ENCODE measurements at regions not wholly inside any gene's neighbourhood (a gene's known extent, or its start where the extent isn't known, plus 50 kb on each side); places are given as distances from the start of the nearest gene placed in this dataset.

DNA sequence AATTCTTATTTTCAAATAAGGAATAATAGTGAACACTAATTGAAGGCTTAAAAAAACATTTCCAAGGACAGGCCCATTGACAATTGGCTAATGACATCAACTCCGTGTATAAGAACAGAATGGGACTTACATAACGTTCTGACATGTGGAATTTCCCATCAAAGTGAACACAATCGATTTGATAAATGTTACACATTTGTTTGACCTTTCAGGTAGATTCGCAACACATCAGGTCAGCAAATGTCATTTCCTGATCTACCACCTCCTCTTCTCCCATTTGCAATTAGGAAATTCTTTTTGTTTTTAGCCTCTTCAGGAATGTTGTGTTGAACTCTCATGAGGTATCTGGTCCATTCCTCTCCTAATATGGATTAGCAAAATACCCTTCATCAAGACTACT lies 292.9 kb upstream of the SLC14A2 start:
- TF ChIP-seq, protein P1, sequence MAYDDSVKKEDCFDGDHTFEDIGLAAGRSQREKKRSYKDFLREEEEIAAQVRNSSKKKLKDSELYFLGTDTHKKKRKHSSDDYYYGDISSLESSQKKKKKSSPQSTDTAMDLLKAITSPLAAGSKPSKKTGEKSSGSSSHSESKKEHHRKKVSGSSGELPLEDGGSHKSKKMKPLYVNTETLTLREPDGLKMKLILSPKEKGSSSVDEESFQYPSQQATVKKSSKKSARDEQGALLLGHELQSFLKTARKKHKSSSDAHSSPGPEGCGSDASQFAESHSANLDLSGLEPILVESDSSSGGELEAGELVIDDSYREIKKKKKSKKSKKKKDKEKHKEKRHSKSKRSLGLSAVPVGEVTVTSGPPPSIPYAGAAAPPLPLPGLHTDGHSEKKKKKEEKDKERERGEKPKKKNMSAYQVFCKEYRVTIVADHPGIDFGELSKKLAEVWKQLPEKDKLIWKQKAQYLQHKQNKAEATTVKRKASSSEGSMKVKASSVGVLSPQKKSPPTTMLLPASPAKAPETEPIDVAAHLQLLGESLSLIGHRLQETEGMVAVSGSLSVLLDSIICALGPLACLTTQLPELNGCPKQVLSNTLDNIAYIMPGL (CRISPR knock-in tag; IDR thresholded peaks at IDR 0.05; ENCODE audit: borderline replicate concordance in 1 of 2, low read depth in 1 of 2): no peak
- TF ChIP-seq ZNF790 (CRISPR knock-in tag; IDR thresholded peaks at IDR 0.05; ENCODE audit: borderline replicate concordance) (no peak), GABPA (IDR thresholded peaks at IDR 0.05; ENCODE audit: low read depth, low read length) (no peak), GABPA (CRISPR knock-in tag; IDR thresholded peaks at IDR 0.05; ENCODE audit: low read depth) (no peak), MEIS2 (CRISPR knock-in tag; IDR thresholded peaks at IDR 0.05) (no peak), TOPORS (CRISPR knock-in tag; IDR thresholded peaks at IDR 0.05) (no peak), FOXK1 (CRISPR knock-in tag; IDR thresholded peaks at IDR 0.05; ENCODE audit: borderline replicate concordance, low read depth) (no peak), NR3C1 (CRISPR knock-in tag; IDR thresholded peaks at IDR 0.05) (no peak), ZNF556 (CRISPR knock-in tag; IDR thresholded peaks at IDR 0.05; ENCODE audit: borderline replicate concordance) (no peak), ZNF121 (CRISPR knock-in tag; IDR thresholded peaks at IDR 0.05) (no peak), EED (CRISPR knock-in tag; IDR thresholded peaks at IDR 0.05) (no peak)
- TF ChIP-seq, protein P2, sequence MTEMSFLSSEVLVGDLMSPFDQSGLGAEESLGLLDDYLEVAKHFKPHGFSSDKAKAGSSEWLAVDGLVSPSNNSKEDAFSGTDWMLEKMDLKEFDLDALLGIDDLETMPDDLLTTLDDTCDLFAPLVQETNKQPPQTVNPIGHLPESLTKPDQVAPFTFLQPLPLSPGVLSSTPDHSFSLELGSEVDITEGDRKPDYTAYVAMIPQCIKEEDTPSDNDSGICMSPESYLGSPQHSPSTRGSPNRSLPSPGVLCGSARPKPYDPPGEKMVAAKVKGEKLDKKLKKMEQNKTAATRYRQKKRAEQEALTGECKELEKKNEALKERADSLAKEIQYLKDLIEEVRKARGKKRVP (CRISPR knock-in tag; IDR thresholded peaks at IDR 0.05): no peak
- TF ChIP-seq, protein P3, sequence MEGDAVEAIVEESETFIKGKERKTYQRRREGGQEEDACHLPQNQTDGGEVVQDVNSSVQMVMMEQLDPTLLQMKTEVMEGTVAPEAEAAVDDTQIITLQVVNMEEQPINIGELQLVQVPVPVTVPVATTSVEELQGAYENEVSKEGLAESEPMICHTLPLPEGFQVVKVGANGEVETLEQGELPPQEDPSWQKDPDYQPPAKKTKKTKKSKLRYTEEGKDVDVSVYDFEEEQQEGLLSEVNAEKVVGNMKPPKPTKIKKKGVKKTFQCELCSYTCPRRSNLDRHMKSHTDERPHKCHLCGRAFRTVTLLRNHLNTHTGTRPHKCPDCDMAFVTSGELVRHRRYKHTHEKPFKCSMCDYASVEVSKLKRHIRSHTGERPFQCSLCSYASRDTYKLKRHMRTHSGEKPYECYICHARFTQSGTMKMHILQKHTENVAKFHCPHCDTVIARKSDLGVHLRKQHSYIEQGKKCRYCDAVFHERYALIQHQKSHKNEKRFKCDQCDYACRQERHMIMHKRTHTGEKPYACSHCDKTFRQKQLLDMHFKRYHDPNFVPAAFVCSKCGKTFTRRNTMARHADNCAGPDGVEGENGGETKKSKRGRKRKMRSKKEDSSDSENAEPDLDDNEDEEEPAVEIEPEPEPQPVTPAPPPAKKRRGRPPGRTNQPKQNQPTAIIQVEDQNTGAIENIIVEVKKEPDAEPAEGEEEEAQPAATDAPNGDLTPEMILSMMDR (CRISPR knock-in tag; IDR thresholded peaks at IDR 0.05): no peak
